ENCODE measurements at regions not wholly inside any gene's neighbourhood (a gene's known extent, or its start where the extent isn't known, plus 50 kb on each side); places are given as distances from the start of the nearest gene placed in this dataset.

GRCh38 chr16:49128740-49129139, 152.9 kb downstream of the CBLN1 start:
- DNase-seq (ENCODE audit: low read depth, low spot score): no peak

GRCh38 chr16:49127103-49127502, 154.5 kb downstream of the CBLN1 start:
- peak; percentile 15 for DNase-seq (ENCODE audit: low read depth, low spot score)

GRCh38 chr16:49121636-49122035, 160.0 kb downstream of the CBLN1 start:
- DNase-seq (ENCODE audit: low read depth, low spot score): no peak

GRCh38 chr16:49120631-49121030, 161.0 kb downstream of the CBLN1 start:
- DNase-seq (ENCODE audit: low read depth, low spot score): no peak

GRCh38 chr16:49116873-49117272, 164.8 kb downstream of the CBLN1 start:
- no peak for DNase-seq (ENCODE audit: low read depth, low spot score)

GRCh38 chr16:49115956-49116355, 165.7 kb downstream of the CBLN1 start:
- DNase-seq (ENCODE audit: low read depth, low spot score): no peak

GRCh38 chr16:49112754-49113153, 168.9 kb downstream of the CBLN1 start:
- DNase-seq (ENCODE audit: low read depth, low spot score): no peak

- no peak for DNase-seq (ENCODE audit: low read depth, low spot score)
These were observed 170.3 kb downstream of the CBLN1 start for GRCh38 chr16:49111351-49111750.

GRCh38 chr16:49108611-49109010, 173.0 kb downstream of the CBLN1 start:
- DNase-seq (ENCODE audit: low read depth, low spot score): no peak

GRCh38 chr16:49103298-49103697, 178.3 kb downstream of the CBLN1 start:
- no peak for DNase-seq (ENCODE audit: low read depth, low spot score)

GRCh38 chr16:49101997-49102396, 179.6 kb downstream of the CBLN1 start:
- no peak for DNase-seq (ENCODE audit: low read depth, low spot score)

GRCh38 chr16:49100366-49100765, 181.3 kb downstream of the CBLN1 start:
- DNase-seq (ENCODE audit: low read depth, low spot score): no peak

- no peak for DNase-seq (ENCODE audit: low read depth, low spot score)
These were observed 183.7 kb downstream of the CBLN1 start for GRCh38 chr16:49097964-49098363.

- no peak for DNase-seq (ENCODE audit: low read depth, low spot score)
These were observed 185.3 kb downstream of the CBLN1 start for GRCh38 chr16:49096176-49096945.

GRCh38 chr16:49095539-49095938, 186.1 kb downstream of the CBLN1 start:
- no peak for DNase-seq (ENCODE audit: low read depth, low spot score)

- DNase-seq (ENCODE audit: low read depth, low spot score): no peak
These were observed 187.2 kb downstream of the CBLN1 start for GRCh38 chr16:49094471-49094870.

GRCh38 chr16:49093939-49094338, 187.7 kb downstream of the CBLN1 start:
- no peak for DNase-seq (ENCODE audit: low read depth, low spot score)

- DNase-seq (ENCODE audit: low read depth, low spot score): no peak
These were observed 188.9 kb downstream of the CBLN1 start for GRCh38 chr16:49092704-49093103.

GRCh38 chr16:49089533-49089932, 192.1 kb downstream of the CBLN1 start:
- DNase-seq (ENCODE audit: low read depth, low spot score): no peak

GRCh38 chr16:49089039-49089438, 192.6 kb downstream of the CBLN1 start:
- DNase-seq (ENCODE audit: low read depth, low spot score): no peak

- DNase-seq (ENCODE audit: low read depth, low spot score): no peak
These were observed 196.0 kb downstream of the CBLN1 start for GRCh38 chr16:49085686-49086085.

GRCh38 chr16:49084628-49085390, 196.8 kb downstream of the CBLN1 start:
- DNase-seq (ENCODE audit: low read depth, low spot score): no peak

GRCh38 chr16:49081554-49081953, 200.1 kb downstream of the CBLN1 start:
- no peak for DNase-seq (ENCODE audit: low read depth, low spot score)

All from iPS DF 19.7 (cell line).